B cell (primary cell): ENCODE measurements at regions not wholly inside any gene's neighbourhood (a gene's known extent, or its start where the extent isn't known, plus 50 kb on each side); places are given as distances from the start of the nearest gene placed in this dataset.
"Not testable (repeated sequence)": the region's sequence is repeated elsewhere in the genome, so short reads cannot be mapped to it uniquely, and the experiment has no call there.

ENCODE experiments used
- ATAC-seq: fragments of 200-7000 bp; cut with Tn5 transposase; one replicate; pipeline ENCODE4 v1.10.0; 2021; ENCODE audit warnings: low read depth, mild to moderate bottlenecking, moderate number of reproducible peaks, moderate library complexity
- CTCF ChIA-PET: fragments of 350-600 bp; sonication (Branson Sonifier 250); formaldehyde crosslinking; loops from one replicate; lab custom pipeline; 2021; ENCODE audit warnings: antibody characterized with exemption, inconsistent platforms; lab: Charles Lee
- POLR2A ChIA-PET: fragments of 350-600 bp; sonication (Branson Sonifier 250); formaldehyde crosslinking; loops from one replicate; lab custom pipeline; 2021; ENCODE audit warnings: antibody characterized with exemption; lab: Charles Lee
- DNase-seq: peaks from one replicate; pipeline ENCODE4 v3.0.0; 2013
- H2AFZ ChIP-seq: 2 replicates; pipeline ENCODE4 v1.6.1; 2012; ENCODE audit warnings: mild to moderate bottlenecking, low read depth, low read length; ENCODE audit not compliant: insufficient read depth, poor library complexity, severe bottlenecking
- H3K27ac ChIP-seq, 2 donors: 1 replicate in 1 of 2; 2 replicates in 1 of 2; pipeline ENCODE4 v1.5.1; 2012 to 2013; ENCODE audit warnings: low read length in 2 of 2, mild to moderate bottlenecking in 2 of 2, moderate library complexity in 1 of 2
- H3K27me3 ChIP-seq, 4 experiments: fragments of 200-600 bp in 1 of 4; sonication (generic) in 1 of 4; replicated peaks in 1 of 4; 1 replicate in 2 of 4; 2 replicates in 2 of 4; pipeline versions ENCODE4 v1.6.1 to v1.7.0; 2013 to 2016; ENCODE audit warnings: low read length in 3 of 4, mild to moderate bottlenecking in 2 of 4, mixed read lengths in 1 of 4, moderate library complexity in 1 of 4; ENCODE audit not compliant: insufficient read depth in 4 of 4, control insufficient read depth in 3 of 4; ENCODE audit errors: control extremely low read depth in 1 of 4
- H3K36me3 ChIP-seq, 2 experiments: replicated peaks in 1 of 2; 1 replicate in 1 of 2; 2 replicates in 1 of 2; pipeline versions ENCODE4 v1.6.1 to v1.7.1; 2013; ENCODE audit warnings: low read length in 1 of 2; ENCODE audit not compliant: insufficient read depth in 2 of 2, control insufficient read depth in 1 of 2; ENCODE audit errors: control extremely low read depth in 1 of 2, extremely low read depth in 1 of 2
- H3K4me1 ChIP-seq, 2 donors: fragments of 200-600 bp in 1 of 2; sonication (generic) in 1 of 2; 1 replicate in 1 of 2; 2 replicates in 1 of 2; pipeline versions ENCODE4 v1.5.1 to v1.6.1; 2013 to 2017; ENCODE audit warnings: low read length in 2 of 2; ENCODE audit not compliant: control insufficient read depth in 2 of 2, insufficient read depth in 2 of 2
- H3K4me2 ChIP-seq: replicated peaks from 2 replicates; pipeline ENCODE3; 2012; ENCODE audit warnings: mild to moderate bottlenecking, low read depth, low read length; ENCODE audit not compliant: poor library complexity, severe bottlenecking
- H3K4me3 ChIP-seq, 5 experiments: fragments of 200-600 bp in 1 of 5; sonication (generic) in 1 of 5; 1 replicate in 3 of 5; 2 replicates in 2 of 5; pipeline versions ENCODE4 v1.5.1 to v1.7.0; 2011 to 2016; ENCODE audit warnings: low read length in 4 of 5, mild to moderate bottlenecking in 4 of 5, low read depth in 2 of 5, control low read depth in 1 of 5, moderate library complexity in 1 of 5; ENCODE audit not compliant: insufficient read depth in 1 of 5; ENCODE audit errors: control extremely low read depth in 1 of 5, extremely low read depth in 1 of 5
- H3K79me2 ChIP-seq: fragments of 200-600 bp; sonication (generic); one replicate; pipeline ENCODE4 v1.6.0; 2016; ENCODE audit warnings: low read length; ENCODE audit not compliant: control insufficient read depth, insufficient read depth
- H3K9ac ChIP-seq: fragments of 200-600 bp; sonication (generic); 2 replicates; pipeline ENCODE4 v1.6.1; 2017; ENCODE audit warnings: mild to moderate bottlenecking, low read length, moderate library complexity
- H3K9me3 ChIP-seq, 3 donors: one replicate each; pipeline versions ENCODE4 v1.6.1 to v1.7.1; 2013; ENCODE audit warnings: low read length in 2 of 3; ENCODE audit not compliant: control insufficient read depth in 2 of 3, insufficient read depth in 1 of 3; ENCODE audit errors: control extremely low read depth in 1 of 3
- H4K20me1 ChIP-seq: 2 replicates; pipeline ENCODE4 v1.6.0; 2012; ENCODE audit warnings: mild to moderate bottlenecking, low read length; ENCODE audit not compliant: insufficient read depth, control insufficient read depth, poor library complexity, severe bottlenecking
- H3K27ac Mint-ChIP-seq: one replicate; pipeline ENCODE4 v1.8.0; 2021; ENCODE audit warnings: mixed read lengths
- H3K27me3 Mint-ChIP-seq: one replicate; pipeline ENCODE4 v1.8.0; 2021; ENCODE audit warnings: mixed read lengths
- H3K4me1 Mint-ChIP-seq: one replicate; pipeline ENCODE4 v1.8.0; 2021; ENCODE audit warnings: mixed read lengths
- H3K4me3 Mint-ChIP-seq: one replicate; pipeline ENCODE4 v1.8.0; 2021; ENCODE audit warnings: mixed read lengths
- H3K9me3 Mint-ChIP-seq: one replicate; pipeline ENCODE4 v1.8.0; 2022; ENCODE audit warnings: mixed read lengths; ENCODE audit not compliant: insufficient read depth
- CTCF ChIP-seq: fragments of 200-600 bp; IDR thresholded peaks from one replicate; pipeline ENCODE4 v1.8.0; 2022; ENCODE audit warnings: antibody characterized with exemption, mild to moderate bottlenecking
- EZH2 ChIP-seq: IDR thresholded peaks from 2 replicates; pipeline ENCODE4 v1.6.1; 2012; ENCODE audit warnings: borderline replicate concordance, low read depth, mild to moderate bottlenecking, moderate library complexity, low read length; ENCODE audit not compliant: insufficient read depth, poor library complexity, severe bottlenecking
- WGBS: methylation state at CpG from one replicate; pipeline ENCODE4 v1.1.5; 2013; ENCODE audit warnings: missing lambda C conversion rate; ENCODE audit not compliant: insufficient coverage; 5-methylcytosine and 5-hydroxymethylcytosine counted together
- intact Hi-C: fragments of 100-400 bp; cut with micrococcal nuclease; formaldehyde crosslinking; loops from one replicate; pipeline ENCODE4 v1.10.0; 2022

DNA sequence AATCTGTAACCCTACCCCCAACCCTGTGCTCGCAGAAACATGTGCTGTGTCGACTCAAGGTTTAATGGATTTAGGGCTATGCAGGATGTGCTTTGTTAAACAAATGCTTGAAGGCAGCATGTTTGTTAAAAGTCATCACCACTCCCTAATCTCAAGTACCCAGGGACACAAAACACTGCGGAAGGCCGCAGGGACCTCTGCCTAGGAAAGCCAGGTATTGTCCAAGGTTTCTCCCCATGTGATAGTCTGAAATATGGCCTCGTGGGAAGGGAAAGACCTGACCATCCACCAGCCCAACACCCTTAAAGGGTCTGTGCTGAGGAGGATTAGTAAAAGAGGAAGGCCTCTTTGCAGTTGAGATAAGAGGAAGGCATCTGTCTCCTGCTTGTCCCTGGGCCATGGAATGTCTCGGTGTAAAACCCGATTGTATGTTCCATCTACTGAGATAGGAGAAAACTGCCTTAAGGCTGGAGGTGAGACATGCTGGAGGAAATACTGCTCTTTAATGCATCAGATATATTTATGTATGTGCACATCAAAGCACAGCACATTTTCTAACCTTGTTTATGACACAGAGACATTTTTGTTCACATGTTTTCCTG lies 94.4 kb downstream of the LSM3 start:
- H3K4me3 Mint-ChIP-seq, H3K9me3 ChIP-seq, H3K9ac ChIP-seq, H3K4me2 ChIP-seq, H3K79me2 ChIP-seq, H3K4me1 ChIP-seq, H2AFZ ChIP-seq, H3K27ac ChIP-seq, H3K4me1 Mint-ChIP-seq, POLR2A ChIA-PET, H4K20me1 ChIP-seq, H3K27me3 ChIP-seq, H3K27ac Mint-ChIP-seq, ATAC-seq, intact Hi-C loops, H3K9me3 Mint-ChIP-seq, DNase-seq, H3K36me3 ChIP-seq, H3K4me3 ChIP-seq: not testable (repeated sequence)
- WGBS = 58% methylated on average over 2 of the region's 7 CpGs
- H3K27me3 Mint-ChIP-seq = peaks cover 14% of the 10 kb centered on the region
- CTCF ChIA-PET = interaction anchor here (1.4 kb wide), 1 partner anchor 12 kb away, joined by 3 read pairs; no protein-coding TSS in a partner anchor

DNA sequence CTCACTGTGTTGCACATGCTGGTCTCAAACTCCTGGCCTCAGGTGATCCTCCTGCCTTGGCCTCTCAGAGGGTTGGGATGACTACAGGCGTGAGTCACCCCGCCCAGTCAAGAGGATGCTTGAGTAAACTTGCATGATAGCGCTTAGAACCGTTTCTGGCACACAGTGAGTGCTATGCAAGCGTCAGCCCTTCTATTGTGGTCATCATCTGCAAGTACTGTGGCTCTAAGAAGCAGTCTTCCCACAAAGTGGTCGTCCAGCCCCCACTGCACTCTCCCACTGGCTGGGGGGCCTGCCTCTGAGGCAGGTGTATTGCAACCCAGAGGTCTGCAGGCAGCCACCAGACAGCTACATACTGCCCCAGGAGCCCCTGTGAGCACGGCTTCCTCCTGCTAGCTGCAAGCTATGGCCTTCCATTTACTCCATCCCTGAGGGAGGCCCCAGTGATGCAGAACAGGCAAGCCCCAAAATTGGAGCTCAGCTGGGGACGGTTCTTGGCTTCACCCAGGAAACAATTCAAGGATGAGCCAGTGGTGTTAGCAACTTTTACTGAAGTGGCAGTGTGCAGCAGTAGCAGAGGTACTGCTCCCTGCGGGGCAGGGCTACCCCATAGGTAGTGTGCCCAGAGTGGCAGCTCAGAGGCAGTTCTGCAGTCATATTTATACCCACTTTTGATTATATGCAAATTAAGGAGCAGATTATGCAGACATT lies 95.4 kb downstream of the LSM3 start:
- WGBS = 82% methylated on average over 8 of the region's 9 CpGs
- Histone ChIP-seq H3K9ac (no peak overlapping the region), H2AFZ (no peak overlapping the region)

More for the DNA sequence above, 95.4 kb downstream of the LSM3 start:
- H3K27ac Mint-ChIP-seq = no peak overlapping the region
- no peaks in the 10 kb centered on the region for H3K4me1 Mint-ChIP-seq
- no peak for ATAC-seq
- Histone ChIP-seq H3K27ac (no peak overlapping the region), H3K4me1 (no peaks in the 10 kb centered on the region), H3K4me2 (no peak overlapping the region), H3K79me2 (no peaks in the 10 kb centered on the region), H4K20me1 (no peaks in the 10 kb centered on the region), H3K9me3 (no peaks in the 10 kb centered on the region), H3K36me3 (no peaks in the 10 kb centered on the region), H3K4me3 (no peak overlapping the region), H3K27me3 (peaks cover 0 to 4% (median 0%) of the 10 kb centered on the region in 4 experiments)
- no peaks in the 10 kb centered on the region for H3K9me3 Mint-ChIP-seq
- no peak for DNase-seq
- peaks cover 14% of the 10 kb centered on the region for H3K27me3 Mint-ChIP-seq
- CTCF ChIA-PET = interaction anchor here (1.1 to 1.4 kb wide), 2 partner anchors 13 to 194 kb away, joined by 3 to 4 read pairs; no protein-coding TSS in a partner anchor
- POLR2A ChIA-PET = no interaction called here
- TF ChIP-seq CTCF (no peak), EZH2 (no peak)
- intact Hi-C loops = no loop called here
- H3K4me3 Mint-ChIP-seq = no peak overlapping the region
